Posterior vena cava (tissue), 2 donors: ENCODE measurements at regions not wholly inside any gene's neighbourhood (a gene's known extent, or its start where the extent isn't known, plus 50 kb on each side); places are given as distances from the start of the nearest gene placed in this dataset.

Experiments
- DNase-seq: peaks from one replicate; pipeline ENCODE4 v3.0.0-alpha.2; 2020; ENCODE audit warnings: low spot score
- intact Hi-C, 2 donors: fragments of 100-400 bp; cut with DNase I; formaldehyde crosslinking; loops; one replicate each; pipeline versions ENCODE4 v1.14.1 to v1.14.2; 2022 to 2023
- donor health status: DM: yes; HTN: yes; CAD: no.
- donor health status: DM: yes; HTN: yes; CAD: no.

GRCh38 chrX:107398115-107398514 lies 51.3 kb upstream of the FRMPD3 start:
- no peak for DNase-seq
- intact Hi-C loops: no loop called here
